HEK293T (cell line): ENCODE measurements at regions not wholly inside any gene's neighbourhood (a gene's known extent, or its start where the extent isn't known, plus 50 kb on each side); places are given as distances from the start of the nearest gene placed in this dataset.

ENCODE experiments used
- ARNT ChIP-seq: fragments of 450-650 bp; IDR thresholded peaks from 2 replicates; pipeline ENCODE4 v1.6.1; 2017; ENCODE audit warnings: mild to moderate bottlenecking
- BHLHE40 ChIP-seq: fragments of 450-650 bp; IDR thresholded peaks from 2 replicates; pipeline ENCODE4 v1.6.1; 2016; ENCODE audit warnings: mild to moderate bottlenecking, moderate library complexity, borderline replicate concordance
- ELF4 ChIP-seq: fragments of 450-650 bp; IDR thresholded peaks from 2 replicates; pipeline ENCODE4 v1.6.1; 2017; ENCODE audit warnings: antibody characterized with exemption
- FOXK2 ChIP-seq: fragments of 450-650 bp; IDR thresholded peaks from 2 replicates; pipeline ENCODE4 v1.6.1; 2016; ENCODE audit warnings: mild to moderate bottlenecking
- FOXM1 ChIP-seq: fragments of 450-650 bp; IDR thresholded peaks from 2 replicates; pipeline ENCODE4 v1.6.1; 2017; ENCODE audit warnings: mild to moderate bottlenecking, borderline replicate concordance
- HDGF ChIP-seq: fragments of 450-650 bp; IDR thresholded peaks from 2 replicates; pipeline ENCODE4 v1.6.1; 2017; ENCODE audit warnings: antibody characterized with exemption, borderline replicate concordance
- LEF1 ChIP-seq: fragments of 450-650 bp; IDR thresholded peaks from 2 replicates; pipeline ENCODE4 v1.6.1; 2017; ENCODE audit warnings: mild to moderate bottlenecking, borderline replicate concordance
- NFRKB ChIP-seq: fragments of 450-650 bp; IDR thresholded peaks from 2 replicates; pipeline ENCODE4 v1.6.1; 2016; ENCODE audit warnings: mild to moderate bottlenecking, moderate library complexity
- PKNOX1 ChIP-seq: fragments of 450-650 bp; IDR thresholded peaks from 2 replicates; pipeline ENCODE4 v1.6.1; 2016
- SP1 ChIP-seq: fragments of 450-650 bp; IDR thresholded peaks from 2 replicates; pipeline ENCODE4 v1.6.1; 2017
- SUZ12 ChIP-seq: fragments of 450-650 bp; IDR thresholded peaks from 2 replicates; pipeline ENCODE4 v1.6.1; 2016; ENCODE audit warnings: mild to moderate bottlenecking
- ZNF384 ChIP-seq: fragments of 450-650 bp; IDR thresholded peaks from 2 replicates; pipeline ENCODE4 v1.6.1; 2016

DNA sequence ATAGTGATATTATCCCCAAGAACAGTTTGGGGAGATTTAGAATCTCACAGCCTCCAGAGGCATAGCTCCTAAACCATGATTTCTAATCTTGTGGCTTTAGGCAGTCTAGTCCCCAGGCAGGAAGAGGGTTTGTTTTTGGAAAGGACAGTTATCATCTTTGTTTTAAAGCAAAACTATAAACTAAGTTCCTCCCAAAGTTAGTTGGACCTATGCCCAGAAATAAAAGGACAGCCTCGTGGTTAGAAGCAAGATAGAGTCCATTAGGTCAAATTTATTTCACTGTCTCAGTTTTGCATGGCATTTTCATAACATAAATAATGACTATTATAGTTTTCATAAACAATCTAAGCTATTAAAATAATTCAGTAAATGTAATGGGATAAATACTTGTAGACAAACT, 120.5 kb downstream of the MAGEC2 start:
- no peak for TF ChIP-seq BHLHE40
- no peak for TF ChIP-seq SUZ12
- no peak for TF ChIP-seq NFRKB
- no peak for TF ChIP-seq ARNT
- TF ChIP-seq PKNOX1 = no peak
- no peak for TF ChIP-seq ZNF384
- TF ChIP-seq HDGF = no peak
- TF ChIP-seq LEF1 = no peak
- no peak for TF ChIP-seq FOXM1
- TF ChIP-seq FOXK2 = no peak
- no peak for TF ChIP-seq SP1
- TF ChIP-seq ELF4 = no peak
